HG03442 (cell line): ENCODE measurements at regions not wholly inside any gene's neighbourhood (a gene's known extent, or its start where the extent isn't known, plus 50 kb on each side); places are given as distances from the start of the nearest gene placed in this dataset.

Experiments used
- ATAC-seq: cut with Tn5 transposase; IDR thresholded peaks from one replicate; pipeline ENCODE4 v1.9.1; 2021; ENCODE audit warnings: mild to moderate bottlenecking, moderate library complexity; ENCODE audit not compliant: unreplicated experiment

DNA sequence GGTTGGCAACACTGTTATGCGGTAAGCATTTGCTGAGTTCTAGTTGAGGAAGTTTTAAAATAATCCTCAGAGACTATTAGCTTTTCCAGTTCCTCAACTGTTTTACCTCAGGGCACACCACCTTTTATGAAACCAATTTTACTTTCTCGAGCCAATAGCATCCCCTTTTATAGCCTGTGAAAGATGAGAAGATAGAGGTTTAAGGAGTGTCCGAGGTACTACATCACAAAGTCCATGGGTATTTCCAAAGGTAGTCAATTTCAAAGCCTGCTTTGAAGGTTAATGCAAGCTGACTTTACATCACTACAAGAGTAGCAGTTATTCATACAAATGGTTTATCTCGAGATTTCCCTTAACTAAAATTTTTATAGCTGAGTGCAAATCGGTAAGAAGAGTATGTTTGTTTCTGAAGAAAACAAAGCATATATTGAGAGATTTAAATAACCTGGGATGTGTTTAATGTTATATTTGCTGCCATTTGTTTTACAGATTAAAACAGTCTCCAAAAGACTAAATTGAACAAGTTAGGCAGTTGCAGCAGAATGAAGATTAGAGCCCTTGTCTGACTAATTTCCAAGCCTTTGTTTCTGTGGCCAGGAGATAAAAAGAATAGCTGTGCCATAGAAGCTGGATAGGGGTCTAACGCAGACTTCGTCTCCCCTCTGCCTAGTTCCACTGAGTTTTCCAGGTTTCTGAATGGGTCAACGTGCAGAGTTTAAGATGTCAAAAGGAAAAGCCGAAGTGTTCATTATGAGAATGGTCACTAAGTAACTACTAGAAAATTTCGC lies 74.7 kb upstream of the TRPC4 start:
- no peak for ATAC-seq

GRCh38 chr13:37942929-37943328 lies 73.4 kb upstream of the TRPC4 start:
- no peak for ATAC-seq

DNA sequence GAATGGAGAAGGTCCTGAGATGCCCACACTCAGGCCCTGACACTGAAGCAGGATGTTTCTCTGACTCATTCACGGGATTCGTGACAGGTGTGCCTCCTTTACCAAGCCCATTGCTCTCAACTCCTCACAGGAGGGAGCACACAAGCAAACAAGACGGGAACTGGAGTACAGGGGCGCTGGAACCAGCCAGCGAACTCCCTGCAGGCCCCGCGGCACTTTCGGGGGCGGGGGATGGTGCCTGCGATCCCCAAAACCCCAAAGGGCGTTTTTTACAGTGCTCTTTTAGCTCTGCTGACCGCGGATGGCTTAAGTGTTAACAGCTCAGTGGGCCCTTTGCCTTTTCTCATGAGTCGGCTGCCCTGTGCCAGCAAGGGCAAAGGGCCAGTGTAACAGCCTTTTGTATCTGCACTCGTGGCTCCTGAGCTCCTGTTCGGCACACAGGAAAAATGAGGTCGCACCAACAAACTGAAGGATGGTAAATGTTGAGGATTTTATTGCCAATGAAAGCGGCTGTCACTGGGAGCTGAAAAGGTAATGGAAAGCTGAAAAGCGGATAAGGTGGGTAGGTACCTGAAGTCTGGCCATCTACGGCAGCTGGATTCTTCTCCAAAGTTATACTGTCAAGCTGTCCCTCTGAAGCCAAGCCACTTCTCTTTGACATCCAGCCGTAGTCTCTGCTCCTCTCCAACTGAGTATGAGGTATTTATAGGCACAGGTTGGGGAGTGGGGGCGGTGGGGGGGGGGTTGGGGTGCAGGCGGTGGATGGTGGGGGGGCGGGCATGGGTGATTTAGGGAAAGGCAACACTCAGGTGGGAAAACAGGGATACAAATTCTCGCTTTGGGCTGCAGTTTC lies 65.0 kb upstream of the TRPC4 start:
- no peak for ATAC-seq

DNA sequence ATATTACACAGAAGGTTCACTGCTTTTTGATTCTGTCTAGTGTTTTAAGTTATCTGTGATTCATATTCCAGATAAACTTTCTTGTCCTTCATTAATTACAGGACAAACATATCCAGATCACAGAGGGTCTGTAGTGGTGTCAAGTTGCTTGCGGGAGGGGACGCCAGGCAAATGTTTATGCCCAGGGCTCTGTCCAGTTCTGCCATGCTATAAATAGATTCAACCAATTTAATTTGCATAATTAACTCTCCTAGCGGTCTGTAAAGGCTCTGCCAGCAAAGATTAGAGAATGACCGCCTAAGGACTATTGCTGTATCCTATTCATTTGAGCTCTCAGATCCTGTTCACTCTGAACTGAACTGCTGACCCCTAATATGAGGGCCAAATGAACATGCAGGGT lies 59.7 kb upstream of the TRPC4 start:
- ATAC-seq = no peak

DNA sequence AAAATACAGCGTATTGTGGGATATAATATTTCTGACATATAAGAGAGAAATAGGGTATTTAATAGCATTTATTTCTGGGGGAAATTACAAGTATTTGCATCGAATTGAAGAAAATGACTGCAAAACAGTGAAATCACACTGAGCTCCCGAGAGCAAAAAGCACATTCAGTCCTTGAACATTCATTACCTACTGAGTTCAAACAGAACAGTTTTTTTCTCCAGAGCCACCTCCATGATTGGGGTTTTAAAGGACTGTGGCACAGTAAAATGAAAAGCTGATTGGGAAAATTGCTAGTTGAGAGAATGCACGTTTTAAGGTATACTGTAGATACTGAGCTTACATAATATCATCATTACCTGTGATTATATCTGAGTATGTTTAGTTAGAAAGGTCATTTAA lies 58.0 kb upstream of the TRPC4 start:
- ATAC-seq = no peak

GRCh38 chr13:37925878-37926473 lies 56.4 kb upstream of the TRPC4 start:
- ATAC-seq = no peak

DNA sequence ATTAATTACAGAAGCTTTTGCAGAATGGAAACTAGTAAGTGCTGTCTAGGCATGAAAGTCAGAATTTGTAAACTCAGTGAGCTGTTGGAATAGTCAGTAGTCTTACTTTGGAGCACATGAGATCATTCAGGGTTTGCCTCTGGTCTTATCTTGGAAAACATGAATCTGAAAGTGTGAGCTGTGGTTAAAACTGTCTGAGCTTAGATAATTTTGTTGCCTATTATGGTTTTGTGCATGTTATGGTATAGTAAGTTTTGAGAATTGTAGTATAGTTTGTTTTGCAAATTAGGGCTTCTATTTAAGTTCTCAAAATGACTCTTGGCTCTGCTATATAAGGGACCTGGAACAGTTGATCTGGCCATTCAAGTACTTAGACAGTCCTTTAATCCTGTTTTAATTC lies 53.7 kb upstream of the TRPC4 start:
- ATAC-seq = peak; percentile 55

DNA sequence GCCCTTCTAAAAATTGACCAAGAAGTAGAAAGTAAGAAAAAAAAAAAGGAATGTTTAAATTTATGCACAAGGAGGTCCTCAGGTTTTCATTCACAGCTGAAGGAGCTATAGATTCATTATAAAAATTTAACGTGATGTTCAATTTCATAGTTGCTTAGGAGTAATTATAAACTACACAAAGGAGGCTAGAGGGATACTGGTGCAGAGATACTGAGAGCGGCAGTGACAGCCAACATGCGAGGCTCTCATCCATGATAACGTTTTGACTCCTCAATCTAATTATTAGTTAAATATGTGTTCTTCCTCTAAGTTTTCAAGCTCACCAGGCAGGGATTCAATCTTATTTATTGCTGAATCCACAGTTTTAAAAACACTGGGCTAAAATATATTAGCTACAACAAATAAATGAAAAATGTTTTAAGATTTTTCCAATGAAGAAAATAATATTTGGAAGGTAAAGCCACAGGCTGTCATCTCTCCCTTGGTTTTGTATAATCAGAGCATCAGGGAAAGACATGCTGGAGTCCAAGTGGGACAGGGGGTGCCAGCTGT lies 49.8 kb upstream of the TRPC4 start:
- no peak for ATAC-seq
